Brain microvascular endothelial cell (primary cell): ENCODE measurements at regions not wholly inside any gene's neighbourhood (a gene's known extent, or its start where the extent isn't known, plus 50 kb on each side); places are given as distances from the start of the nearest gene placed in this dataset.

Source experiments
- DNase-seq: peaks from one replicate; pipeline ENCODE4 v3.0.0-alpha.2; 2020
- H3K27ac ChIP-seq: fragments of 250-450 bp; sonication (Bioruptor Pico); 2 replicates; pipeline ENCODE4 v1.5.1; 2020; ENCODE audit warnings: mild to moderate bottlenecking, moderate library complexity
- H3K27me3 ChIP-seq: fragments of 250-450 bp; sonication (Bioruptor Pico); replicated peaks from 2 replicates; pipeline ENCODE4 v1.5.1; 2020; ENCODE audit warnings: mild to moderate bottlenecking
- H3K36me3 ChIP-seq: fragments of 250-450 bp; sonication (Bioruptor Pico); replicated peaks from 2 replicates; pipeline ENCODE4 v1.5.1; 2020; ENCODE audit warnings: mild to moderate bottlenecking
- H3K4me3 ChIP-seq: 2 replicates; pipeline ENCODE4 v1.5.1; 2011; ENCODE audit warnings: low read depth, mild to moderate bottlenecking, control low read depth, low read length, moderate library complexity
- CTCF ChIP-seq: IDR thresholded peaks from 2 replicates; pipeline ENCODE4 v1.5.1; 2011; ENCODE audit warnings: low read depth, mild to moderate bottlenecking, moderate library complexity, low read length, control low read depth, inconsistent platforms; ENCODE audit errors: missing control alignments
- in situ Hi-C: cut with HindIII; loops from 2 replicates; pipeline ENCODE4 v1.10.0; 2017; ENCODE audit warnings: low sequenced_read_pairs, low pct_ligation_motif_present

DNA sequence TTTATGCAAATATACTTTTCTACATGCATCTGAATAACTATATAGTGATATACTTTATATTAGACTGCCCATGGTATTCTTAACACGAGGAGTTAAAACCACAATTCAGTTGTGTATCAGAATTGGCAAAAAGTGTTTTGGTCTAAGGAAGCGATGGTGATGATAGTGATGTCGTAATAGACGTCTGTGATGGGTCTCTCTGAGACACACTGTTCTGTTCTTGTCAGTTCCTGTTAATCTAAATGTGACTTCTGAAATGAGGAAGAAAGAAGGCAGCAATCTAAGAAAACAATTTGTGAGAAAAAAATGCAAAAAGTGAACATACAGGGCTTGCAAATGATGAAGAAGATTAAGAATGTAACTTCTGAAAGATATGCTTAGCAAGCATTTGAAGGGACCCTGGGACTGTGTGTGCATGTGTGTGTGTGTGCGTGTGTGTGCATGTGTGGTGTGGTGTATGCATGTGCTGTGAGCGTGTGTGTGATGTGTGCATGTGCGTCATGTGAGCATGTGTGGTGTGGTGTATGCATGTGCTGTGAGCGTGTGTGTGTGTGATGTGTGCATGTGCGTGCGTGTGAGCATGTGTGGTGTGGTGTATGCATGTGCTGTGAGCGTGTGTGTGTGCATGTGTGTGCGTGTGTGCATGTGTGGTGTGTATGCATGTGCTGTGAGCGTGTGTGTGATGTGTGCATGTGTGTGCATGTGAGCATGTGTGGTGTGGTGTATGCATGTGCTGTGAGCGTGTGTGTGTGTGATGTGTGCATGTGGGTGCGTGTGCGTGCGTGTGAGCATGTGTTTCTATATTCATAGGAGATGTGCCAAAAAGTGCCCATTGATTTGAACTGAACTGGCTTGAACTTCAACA is 131.8 kb downstream of the IRS2 start:
- Histone ChIP-seq H3K36me3 (no peaks in the 10 kb centered on the region), H3K27me3 (no peaks in the 10 kb centered on the region), H3K4me3 (no peak overlapping the region), H3K27ac (no peak overlapping the region)
- no peak for DNase-seq
- in situ Hi-C loops, result no loop called here
- no peak for TF ChIP-seq CTCF

DNA sequence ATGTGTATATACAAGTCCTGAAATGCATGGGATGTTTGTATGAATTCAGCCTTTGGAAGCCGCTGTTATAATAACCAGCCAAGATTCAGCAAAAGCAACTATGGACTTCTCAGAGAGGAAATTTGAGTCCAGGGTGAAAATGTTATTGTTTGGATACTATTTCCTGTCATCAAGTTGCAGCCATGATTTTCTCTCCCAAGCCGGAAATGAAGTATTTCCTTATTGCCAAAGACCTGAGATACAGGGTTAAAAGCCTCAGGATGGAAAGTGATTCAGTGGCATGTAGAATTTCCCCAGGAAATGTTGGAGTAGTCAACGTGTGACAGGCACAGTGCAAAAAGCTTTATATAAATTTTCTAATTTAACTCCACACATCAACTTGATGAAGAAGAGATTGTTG is 133.9 kb downstream of the IRS2 start:
- in situ Hi-C loops, result no loop called here

GRCh38 chr13:109651854-109652253 is 134.5 kb downstream of the IRS2 start:
- TF ChIP-seq CTCF, result no peak
- no peaks in the 10 kb centered on the region for H3K27me3 ChIP-seq
- DNase-seq, result no peak
- in situ Hi-C loops, result no loop called here
- no peak overlapping the region for H3K4me3 ChIP-seq
- no peaks in the 10 kb centered on the region for H3K36me3 ChIP-seq
- no peak overlapping the region for H3K27ac ChIP-seq

More for the DNA sequence above, 133.9 kb downstream of the IRS2 start:
- DNase-seq, result peak; percentile 11
- Histone ChIP-seq H3K36me3 (no peaks in the 10 kb centered on the region), H3K4me3 (no peak overlapping the region), H3K27ac (no peak overlapping the region), H3K27me3 (no peaks in the 10 kb centered on the region)
- TF ChIP-seq CTCF, result no peak

DNA sequence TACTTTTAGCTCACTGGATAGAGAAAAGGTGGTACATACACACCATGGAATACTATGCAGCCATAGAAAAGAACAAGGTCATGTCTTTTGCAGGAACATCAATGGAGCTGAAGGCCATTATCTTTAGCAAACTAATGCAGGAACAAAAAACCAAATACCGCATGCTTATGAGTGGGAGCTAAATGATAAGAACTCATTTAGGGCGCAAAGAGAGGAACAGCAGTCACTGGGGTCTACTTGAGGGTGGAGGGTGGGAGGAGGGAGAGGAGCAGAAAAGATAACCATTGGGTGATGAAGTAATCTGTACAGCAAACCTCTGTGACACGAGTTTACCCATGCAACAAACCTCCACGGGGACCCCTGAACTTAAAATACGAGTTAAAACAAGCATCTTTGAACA is 135.1 kb downstream of the IRS2 start:
- in situ Hi-C loops, result no loop called here
- DNase-seq, result no peak
- Histone ChIP-seq H3K36me3 (no peaks in the 10 kb centered on the region), H3K27me3 (no peaks in the 10 kb centered on the region), H3K4me3 (no peak overlapping the region), H3K27ac (no peak overlapping the region)
- TF ChIP-seq CTCF, result no peak

GRCh38 chr13:109650861-109651260 is 135.5 kb downstream of the IRS2 start:
- in situ Hi-C loops, result no loop called here
- TF ChIP-seq CTCF, result no peak
- Histone ChIP-seq H3K4me3 (no peak overlapping the region), H3K27me3 (no peaks in the 10 kb centered on the region), H3K27ac (no peak overlapping the region), H3K36me3 (no peaks in the 10 kb centered on the region)
- DNase-seq, result no peak

- H3K27ac ChIP-seq, result no peak overlapping the region
- H3K4me3 ChIP-seq, result no peak overlapping the region
- no peak for TF ChIP-seq CTCF
- no peaks in the 10 kb centered on the region for H3K36me3 ChIP-seq
- H3K27me3 ChIP-seq, result no peaks in the 10 kb centered on the region
- in situ Hi-C loops, result no loop called here
- DNase-seq, result no peak
Observed at GRCh38 chr13:109649713-109650112, 136.7 kb downstream of the IRS2 start.
